Parathyroid adenoma (tissue), 2 donors: ENCODE measurements at regions not wholly inside any gene's neighbourhood (a gene's known extent, or its start where the extent isn't known, plus 50 kb on each side); places are given as distances from the start of the nearest gene placed in this dataset.

Experiments
- H2AFZ ChIP-seq: fragments of 300-600 bp; sonication (generic); one replicate; pipeline ENCODE4 v1.7.0; 2017; ENCODE audit warnings: antibody characterized with exemption, mild to moderate bottlenecking
- H3K27ac ChIP-seq: fragments of 300-600 bp; sonication (generic); one replicate; pipeline ENCODE4 v1.7.0; 2017
- H3K27me3 ChIP-seq: fragments of 300-600 bp; sonication (generic); one replicate; pipeline ENCODE4 v1.7.0; 2017; ENCODE audit warnings: low read length; ENCODE audit not compliant: control insufficient read depth, insufficient read depth
- H3K36me3 ChIP-seq: fragments of 300-600 bp; sonication (generic); one replicate; pipeline ENCODE4 v1.7.0; 2017; ENCODE audit warnings: low read length; ENCODE audit not compliant: control insufficient read depth, insufficient read depth
- H3K4me1 ChIP-seq: fragments of 300-600 bp; sonication (generic); one replicate; pipeline ENCODE4 v1.7.0; 2017; ENCODE audit warnings: control low read depth
- H3K4me2 ChIP-seq: fragments of 300-600 bp; sonication (generic); one replicate; pipeline ENCODE4 v1.7.0; 2017; ENCODE audit warnings: low read length
- H3K4me3 ChIP-seq: fragments of 300-600 bp; sonication (generic); one replicate; pipeline ENCODE4 v1.7.0; 2017; ENCODE audit warnings: low read depth, low read length
- H3K79me2 ChIP-seq: fragments of 300-600 bp; sonication (generic); one replicate; pipeline ENCODE4 v1.7.0; 2017; ENCODE audit warnings: control low read depth
- H3K9ac ChIP-seq: fragments of 300-600 bp; sonication (generic); one replicate; pipeline ENCODE4 v1.7.0; 2017; ENCODE audit warnings: mild to moderate bottlenecking
- H3K9me3 ChIP-seq: fragments of 300-600 bp; sonication (generic); one replicate; pipeline ENCODE4 v1.7.0; 2017; ENCODE audit warnings: low read length; ENCODE audit not compliant: control insufficient read depth
- TF ChIP-seq, protein P1 (sequence below): fragments of 300-600 bp; sonication (generic); IDR thresholded peaks from one replicate; pipeline ENCODE4 v1.7.0; 2017; ENCODE audit warnings: antibody characterized with exemption, mild to moderate bottlenecking
- donor health status: primary hyperparathyroidism.

DNA sequence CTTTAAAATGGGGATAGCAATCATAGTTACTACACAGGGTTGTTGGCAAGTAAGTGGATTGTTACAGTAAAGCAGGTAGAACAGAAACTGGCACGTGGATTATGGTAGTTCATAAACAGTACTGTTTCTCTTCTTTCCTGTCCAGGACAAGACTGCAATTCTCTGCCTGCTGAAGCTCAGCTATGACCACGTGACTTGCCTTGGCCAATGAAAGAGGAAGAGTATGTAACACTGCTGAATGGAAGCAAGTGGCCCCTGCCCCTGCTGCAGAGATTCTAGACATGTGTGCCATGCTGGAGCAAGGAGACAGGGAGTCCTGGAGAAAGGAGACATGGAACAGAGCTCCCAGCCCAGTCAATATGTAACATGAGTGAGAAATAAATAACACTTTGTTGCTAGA lies 66.6 kb upstream of the TOX3 start:
- Histone ChIP-seq H3K4me2 (no peak overlapping the region), H3K9ac (no peak overlapping the region), H3K27ac (no peak overlapping the region), H3K79me2 (no peaks in the 10 kb centered on the region), H3K4me3 (no peak overlapping the region), H3K36me3 (no peaks in the 10 kb centered on the region), H3K9me3 (no peaks in the 10 kb centered on the region), H2AFZ (no peak overlapping the region), H3K4me1 (no peaks in the 10 kb centered on the region), H3K27me3 (no peaks in the 10 kb centered on the region)
- TF ChIP-seq, protein P1, sequence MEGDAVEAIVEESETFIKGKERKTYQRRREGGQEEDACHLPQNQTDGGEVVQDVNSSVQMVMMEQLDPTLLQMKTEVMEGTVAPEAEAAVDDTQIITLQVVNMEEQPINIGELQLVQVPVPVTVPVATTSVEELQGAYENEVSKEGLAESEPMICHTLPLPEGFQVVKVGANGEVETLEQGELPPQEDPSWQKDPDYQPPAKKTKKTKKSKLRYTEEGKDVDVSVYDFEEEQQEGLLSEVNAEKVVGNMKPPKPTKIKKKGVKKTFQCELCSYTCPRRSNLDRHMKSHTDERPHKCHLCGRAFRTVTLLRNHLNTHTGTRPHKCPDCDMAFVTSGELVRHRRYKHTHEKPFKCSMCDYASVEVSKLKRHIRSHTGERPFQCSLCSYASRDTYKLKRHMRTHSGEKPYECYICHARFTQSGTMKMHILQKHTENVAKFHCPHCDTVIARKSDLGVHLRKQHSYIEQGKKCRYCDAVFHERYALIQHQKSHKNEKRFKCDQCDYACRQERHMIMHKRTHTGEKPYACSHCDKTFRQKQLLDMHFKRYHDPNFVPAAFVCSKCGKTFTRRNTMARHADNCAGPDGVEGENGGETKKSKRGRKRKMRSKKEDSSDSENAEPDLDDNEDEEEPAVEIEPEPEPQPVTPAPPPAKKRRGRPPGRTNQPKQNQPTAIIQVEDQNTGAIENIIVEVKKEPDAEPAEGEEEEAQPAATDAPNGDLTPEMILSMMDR, result no peak

DNA sequence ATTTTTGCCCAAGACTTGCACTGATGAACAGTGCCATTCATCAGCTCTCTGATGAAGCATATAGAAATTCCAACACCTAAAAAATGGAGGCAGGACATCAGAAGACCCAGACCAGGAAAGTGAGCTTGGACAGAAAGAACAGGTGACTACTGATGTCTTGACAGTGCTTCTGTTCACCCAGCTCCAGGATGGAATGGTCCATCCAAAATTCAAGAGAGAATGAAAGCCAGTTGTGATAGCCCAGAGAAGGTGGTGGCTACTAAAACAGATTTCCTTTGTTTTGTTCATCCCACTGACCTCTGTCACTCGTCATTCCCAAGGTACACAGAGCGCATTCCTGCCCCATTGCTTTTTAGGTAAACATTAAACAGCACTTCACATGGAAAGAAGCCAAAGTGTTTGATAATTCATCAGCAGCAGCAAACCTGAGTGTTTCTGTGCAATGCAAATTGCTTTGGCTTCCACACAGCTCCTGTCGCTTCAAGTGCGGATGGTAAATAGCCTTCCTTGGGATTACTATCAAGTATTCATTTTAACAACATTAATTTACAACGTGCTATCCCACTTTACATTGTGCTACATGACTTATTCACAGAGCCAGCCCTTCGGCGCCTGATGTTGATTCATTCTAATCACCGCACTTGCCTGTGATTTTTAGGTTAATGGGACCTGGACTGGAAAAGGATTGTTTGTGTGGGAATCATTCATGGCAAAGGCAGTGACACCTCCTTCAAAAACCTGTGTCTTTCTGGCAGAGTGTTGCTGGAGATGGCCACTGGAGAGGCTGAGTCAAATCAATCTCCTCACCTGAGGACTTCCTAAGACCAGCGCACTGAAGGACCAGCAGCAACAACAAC lies 65.1 kb upstream of the TOX3 start:
- Histone ChIP-seq H2AFZ (no peak overlapping the region), H3K27ac (no peak overlapping the region), H3K79me2 (no peaks in the 10 kb centered on the region), H3K36me3 (no peaks in the 10 kb centered on the region), H3K9ac (no peak overlapping the region), H3K9me3 (no peaks in the 10 kb centered on the region), H3K4me3 (no peak overlapping the region), H3K4me1 (no peaks in the 10 kb centered on the region), H3K27me3 (no peaks in the 10 kb centered on the region), H3K4me2 (no peak overlapping the region)
- TF ChIP-seq, protein P1, result no peak

DNA sequence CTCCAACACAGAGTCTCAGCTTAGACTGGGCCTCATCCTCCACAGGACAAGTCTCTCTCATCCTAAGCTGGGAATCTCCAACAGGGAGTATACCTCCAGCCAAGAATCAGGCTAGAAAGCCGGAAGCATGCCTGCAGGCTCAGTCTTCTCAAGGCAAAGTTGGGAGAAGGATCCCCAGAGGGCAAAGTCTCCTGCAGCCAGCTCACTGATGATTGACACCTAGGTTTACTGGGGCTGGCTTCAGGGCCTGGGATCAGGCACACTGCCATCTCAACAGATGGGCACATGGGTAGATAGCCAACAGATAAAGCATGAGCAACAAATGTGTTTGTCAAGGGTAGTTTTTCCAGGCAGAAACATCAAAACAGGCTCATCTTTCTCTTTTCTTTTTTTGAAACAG lies 56.1 kb upstream of the TOX3 start:
- TF ChIP-seq, protein P1, result no peak
- H3K9ac ChIP-seq, result no peak overlapping the region
- no peak overlapping the region for H3K4me3 ChIP-seq
- no peaks in the 10 kb centered on the region for H3K36me3 ChIP-seq
- no peak overlapping the region for H3K27ac ChIP-seq
- no peaks in the 10 kb centered on the region for H3K79me2 ChIP-seq
- H3K27me3 ChIP-seq, result no peaks in the 10 kb centered on the region
- H3K4me2 ChIP-seq, result no peak overlapping the region
- H3K9me3 ChIP-seq, result no peaks in the 10 kb centered on the region
- H2AFZ ChIP-seq, result no peak overlapping the region
- no peaks in the 10 kb centered on the region for H3K4me1 ChIP-seq

- no peaks in the 10 kb centered on the region for H3K36me3 ChIP-seq
- no peaks in the 10 kb centered on the region for H3K79me2 ChIP-seq
- no peak overlapping the region for H3K27ac ChIP-seq
- H3K9ac ChIP-seq, result no peak overlapping the region
- H3K4me2 ChIP-seq, result no peak overlapping the region
- H3K9me3 ChIP-seq, result no peaks in the 10 kb centered on the region
- H3K4me1 ChIP-seq, result no peaks in the 10 kb centered on the region
- no peak overlapping the region for H2AFZ ChIP-seq
- TF ChIP-seq, protein P1, result no peak
- no peak overlapping the region for H3K4me3 ChIP-seq
- H3K27me3 ChIP-seq, result no peaks in the 10 kb centered on the region
Observed at GRCh38 chr16:52597772-52598483, 51.0 kb upstream of the TOX3 start.
